Spinal cord (tissue), 9 donors: ENCODE measurements at regions not wholly inside any gene's neighbourhood (a gene's known extent, or its start where the extent isn't known, plus 50 kb on each side); places are given as distances from the start of the nearest gene placed in this dataset.

Experiments
- DNase-seq, 6 donors: peaks; one replicate each; pipeline versions ENCODE4 v3.0.0 to v3.0.0-alpha.2; 2013 to 2015; ENCODE audit warnings: low spot score in 6 of 6, low read depth in 4 of 6
- H3K27ac ChIP-seq: one replicate; pipeline ENCODE4 v1.5.1; 2013; ENCODE audit warnings: low read depth, low read length, control low read depth
- H3K27me3 ChIP-seq: one replicate; pipeline ENCODE4 v1.6.1; 2013; ENCODE audit warnings: low read length; ENCODE audit not compliant: control insufficient read depth, insufficient read depth
- H3K36me3 ChIP-seq: one replicate; pipeline ENCODE4 v1.6.1; 2013; ENCODE audit warnings: low read length; ENCODE audit not compliant: control insufficient read depth, insufficient read depth
- H3K4me1 ChIP-seq: one replicate; pipeline ENCODE4 v1.6.1; 2013; ENCODE audit warnings: low read length; ENCODE audit not compliant: control insufficient read depth, insufficient read depth
- H3K4me3 ChIP-seq: one replicate; pipeline ENCODE4 v1.5.1; 2013; ENCODE audit warnings: low read depth, low read length, control low read depth
- H3K9me3 ChIP-seq: one replicate; pipeline ENCODE4 v1.6.1; 2013; ENCODE audit warnings: low read length; ENCODE audit not compliant: control insufficient read depth, insufficient read depth
- WGBS: methylation state at CpG from one replicate; pipeline ENCODE4 v1.1.5; 2013; ENCODE audit warnings: missing lambda C conversion rate; ENCODE audit not compliant: insufficient coverage; 5-methylcytosine and 5-hydroxymethylcytosine counted together
- donor health status: healthy.

DNA sequence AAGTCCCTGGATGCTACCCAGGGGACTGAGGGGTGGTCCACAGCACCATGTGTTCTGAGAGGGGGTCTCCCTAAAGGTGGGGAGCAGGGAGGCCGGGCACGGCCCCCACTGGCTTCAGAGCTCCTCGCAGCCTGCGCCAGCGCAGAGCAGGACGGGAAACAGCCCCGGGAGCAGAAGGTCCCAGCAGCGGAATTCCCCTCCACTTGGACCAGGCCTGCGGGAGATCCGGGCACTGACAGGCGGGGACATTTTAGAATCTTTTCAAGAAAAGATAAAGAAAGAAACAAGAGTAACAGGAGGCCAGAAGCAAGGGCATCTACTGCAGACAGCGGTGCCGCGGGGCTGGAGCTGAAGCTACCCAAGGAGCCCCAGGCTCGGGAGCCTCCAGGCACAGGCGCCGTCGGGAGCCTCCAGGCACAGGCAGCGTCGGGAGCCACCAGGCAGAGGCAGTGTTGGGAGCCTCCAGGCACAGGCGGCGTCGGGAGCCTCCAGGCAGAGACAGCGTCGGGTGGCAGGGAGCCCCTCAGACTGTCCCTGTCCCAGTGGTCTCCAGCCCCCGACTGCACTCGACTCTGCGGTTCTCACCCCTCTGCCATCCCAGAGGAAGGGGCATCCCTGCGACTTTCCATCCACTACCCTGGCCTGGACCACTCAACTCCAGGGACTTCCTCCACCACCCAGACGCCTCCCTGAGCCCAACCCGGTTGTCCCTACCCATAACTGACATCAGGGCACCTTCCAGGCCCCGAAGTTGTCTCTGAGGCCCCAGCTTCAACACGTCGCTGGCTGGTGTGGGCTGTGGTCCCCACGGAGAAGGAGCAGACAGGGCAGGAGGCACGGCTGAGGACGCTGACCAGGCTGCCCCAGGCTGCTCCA lies 211.1 kb downstream of the BRD1 start:
- Histone ChIP-seq H3K4me3 (no peak overlapping the region), H3K27ac (no peak overlapping the region), H3K4me1 (peaks cover 6% of the 10 kb centered on the region), H3K27me3 (no peaks in the 10 kb centered on the region), H3K9me3 (peaks cover 5% of the 10 kb centered on the region), H3K36me3 (no peaks in the 10 kb centered on the region)
- no peak for DNase-seq
- WGBS: 95% methylated on average over 37 of the region's 37 CpGs

DNA sequence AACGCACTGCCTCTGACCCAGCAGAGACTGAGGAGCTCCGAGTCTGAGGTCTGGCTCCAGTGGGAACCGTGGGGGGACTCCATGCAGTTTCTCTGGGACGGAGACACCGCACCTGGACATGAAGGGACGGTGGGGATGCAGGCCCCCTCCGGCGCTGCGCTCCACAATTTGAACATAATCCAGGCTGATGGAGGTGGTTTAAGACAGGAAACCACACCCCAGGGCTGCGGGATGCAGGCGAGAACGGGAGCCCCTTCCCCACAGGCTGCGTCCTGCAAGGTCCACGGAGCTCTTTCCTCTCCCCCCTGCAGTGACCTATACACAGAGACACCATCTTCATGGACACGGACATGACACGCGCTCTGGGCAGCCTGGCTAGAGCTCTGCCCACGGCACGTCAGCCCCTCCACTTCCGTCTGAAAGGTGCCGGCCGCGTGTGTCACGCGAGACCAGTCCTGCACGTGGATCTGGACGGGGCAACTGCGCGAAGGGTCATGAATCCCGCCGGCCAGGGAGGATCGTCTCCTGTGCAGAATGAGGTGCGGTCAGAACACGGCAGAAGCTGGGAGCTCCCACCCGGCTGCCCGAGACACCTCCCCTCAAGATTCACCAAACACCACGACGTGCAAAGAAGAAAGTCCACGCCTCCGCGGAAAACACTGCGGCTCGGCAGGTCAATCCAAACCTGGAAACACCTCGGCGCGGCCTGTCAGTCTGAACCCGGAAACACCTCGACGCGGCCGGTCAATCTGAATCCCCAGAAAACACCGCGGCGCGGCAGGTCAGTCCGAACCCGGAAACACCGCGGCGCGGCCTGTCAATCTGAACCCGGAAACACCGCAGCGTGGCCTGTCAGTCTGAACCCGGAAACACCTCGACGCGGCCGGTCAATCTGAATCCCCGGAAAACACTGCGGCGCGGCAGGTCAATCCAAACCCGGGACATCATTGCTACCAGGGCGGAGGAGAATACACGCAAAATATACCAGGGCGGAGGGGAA lies 212.4 kb downstream of the BRD1 start:
- H3K4me1 ChIP-seq: peaks cover 6% of the 10 kb centered on the region
- 96% methylated on average over 67 of the region's 77 CpGs for WGBS
- no peaks in the 10 kb centered on the region for H3K36me3 ChIP-seq
- no peak for DNase-seq
- no peak overlapping the region for H3K4me3 ChIP-seq
- peaks cover 5% of the 10 kb centered on the region for H3K9me3 ChIP-seq
- H3K27me3 ChIP-seq: no peaks in the 10 kb centered on the region
- H3K27ac ChIP-seq: no peak overlapping the region

DNA sequence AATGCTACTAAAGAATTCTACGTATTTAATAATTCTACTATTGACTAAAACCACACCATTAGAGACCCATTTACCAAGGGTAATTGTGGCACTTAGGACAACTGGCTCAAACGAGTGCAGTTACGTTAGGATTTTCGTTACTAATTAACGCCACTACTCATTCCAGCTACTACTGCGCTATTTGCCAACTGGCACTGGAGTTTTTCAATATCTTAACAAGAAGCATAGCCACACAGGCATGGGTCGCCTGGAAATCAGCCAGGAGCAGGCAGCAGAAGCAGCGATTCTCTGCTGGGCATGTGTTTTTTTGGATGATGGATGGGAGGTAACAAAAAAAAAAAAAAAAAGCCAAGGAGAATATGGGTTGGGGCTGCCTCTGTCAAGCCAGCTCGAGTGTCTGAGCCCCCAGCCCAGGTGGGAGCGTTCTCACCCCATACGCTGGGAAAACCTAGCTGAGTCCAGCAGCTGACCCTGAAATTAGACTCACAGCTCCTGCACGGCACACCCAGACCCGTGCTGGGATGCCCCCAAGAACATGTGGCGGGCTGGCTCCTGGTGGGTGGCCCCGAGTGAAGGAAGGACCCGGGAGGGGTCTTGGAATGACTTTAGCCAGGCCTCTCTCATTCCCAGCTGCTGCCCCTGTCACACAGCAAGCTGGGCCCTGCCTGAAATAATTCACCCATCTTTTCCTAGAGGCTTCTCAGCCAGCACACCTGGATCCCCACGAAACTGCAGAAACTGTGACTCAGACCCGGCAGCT lies 214.0 kb downstream of the BRD1 start:
- WGBS: 85% methylated on average over 17 of the region's 18 CpGs
- Histone ChIP-seq H3K9me3 (peaks cover 5% of the 10 kb centered on the region), H3K4me3 (no peak overlapping the region), H3K36me3 (no peaks in the 10 kb centered on the region), H3K4me1 (peaks cover 6% of the 10 kb centered on the region), H3K27ac (no peak overlapping the region), H3K27me3 (no peaks in the 10 kb centered on the region)
- DNase-seq: peak in 1 of 6 donors; percentile 51

DNA sequence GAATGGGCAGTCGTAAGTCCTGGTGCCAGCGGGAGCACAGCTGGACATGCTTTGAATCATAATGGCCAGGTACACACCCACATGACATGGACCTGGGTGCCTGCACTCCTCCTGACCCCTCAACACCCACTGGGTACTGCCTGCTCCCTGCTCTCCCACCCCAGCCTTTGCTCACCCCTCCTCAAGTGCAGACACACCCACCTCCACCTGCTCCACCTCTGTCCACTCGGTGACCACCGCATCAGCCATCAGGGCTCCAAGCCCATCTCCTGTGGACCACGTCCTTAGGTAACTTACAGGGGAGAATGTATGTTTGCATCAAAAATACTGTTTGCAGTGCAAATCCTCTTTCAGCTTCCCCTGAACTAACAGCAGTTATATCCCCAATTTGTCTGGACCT lies 214.6 kb downstream of the BRD1 start:
- no peak for DNase-seq
- no peaks in the 10 kb centered on the region for H3K27me3 ChIP-seq
- 91% methylated on average over 2 of the region's 5 CpGs for WGBS

DNA sequence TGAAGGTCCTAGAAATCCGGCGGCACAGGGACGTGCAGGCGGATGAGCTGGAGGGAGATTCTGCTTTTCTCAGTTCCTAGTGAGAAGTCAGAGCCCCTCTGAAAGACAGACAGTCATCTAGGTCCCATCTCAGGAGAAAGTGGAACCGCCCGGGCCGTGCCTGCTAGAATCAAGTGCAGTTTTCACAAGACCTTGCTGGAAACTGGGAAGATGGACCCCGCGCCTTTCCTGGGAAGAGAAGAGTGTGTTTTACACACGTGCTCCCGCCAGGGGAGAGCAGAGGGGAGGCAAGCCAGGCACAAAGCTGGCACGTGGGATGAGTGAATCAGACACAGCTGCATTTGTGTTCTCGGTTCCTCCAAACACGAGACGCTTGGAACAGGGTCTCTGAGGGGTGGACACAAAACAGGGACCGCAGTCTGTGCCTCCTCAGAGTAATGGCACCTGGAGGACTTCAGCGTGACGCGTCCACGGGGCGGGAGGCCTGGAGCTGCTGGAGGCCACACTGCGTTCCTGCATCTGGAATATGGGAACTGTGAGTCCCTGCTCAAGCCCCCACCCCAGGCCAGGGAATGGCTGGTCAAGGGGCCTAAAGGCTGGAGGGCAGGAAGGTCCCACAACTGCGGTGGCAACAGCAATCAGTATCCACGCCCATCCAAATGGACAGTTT lies 218.3 kb downstream of the BRD1 start:
- no peak for DNase-seq
- Histone ChIP-seq H3K9me3 (peaks cover 18% of the 10 kb centered on the region), H3K4me3 (no peak overlapping the region), H3K27ac (no peak overlapping the region), H3K36me3 (no peaks in the 10 kb centered on the region), H3K27me3 (no peaks in the 10 kb centered on the region), H3K4me1 (no peaks in the 10 kb centered on the region)
- WGBS: 89% methylated on average over 22 of the region's 24 CpGs

More for the DNA sequence above, 214.6 kb downstream of the BRD1 start:
- Histone ChIP-seq H3K36me3 (no peaks in the 10 kb centered on the region), H3K9me3 (peaks cover 5% of the 10 kb centered on the region), H3K4me3 (no peak overlapping the region), H3K27ac (no peak overlapping the region), H3K4me1 (no peaks in the 10 kb centered on the region)

DNA sequence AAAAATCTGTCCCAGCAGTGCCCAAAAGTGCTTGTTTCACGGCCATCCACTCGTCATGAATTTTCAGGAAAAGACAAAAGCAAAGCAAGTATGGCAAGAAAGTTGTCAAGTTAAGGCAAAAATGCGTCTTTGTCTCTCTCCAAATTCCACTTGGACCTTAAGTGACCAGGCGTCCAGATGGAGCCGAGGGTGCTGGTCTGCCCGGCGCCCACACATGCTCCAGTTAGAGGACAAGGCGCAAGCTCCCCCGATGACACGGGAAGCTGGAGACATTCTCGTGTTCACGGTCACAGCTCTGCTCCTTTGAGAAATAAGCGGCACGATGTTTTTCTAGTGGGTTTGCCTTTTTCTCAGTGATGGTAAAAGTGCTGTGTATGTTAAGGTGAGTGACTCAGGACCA lies 219.0 kb downstream of the BRD1 start:
- Histone ChIP-seq H3K27ac (no peak overlapping the region), H3K9me3 (peaks cover 24% of the 10 kb centered on the region), H3K36me3 (no peaks in the 10 kb centered on the region), H3K4me3 (no peak overlapping the region), H3K27me3 (no peaks in the 10 kb centered on the region), H3K4me1 (no peaks in the 10 kb centered on the region)
- no peak for DNase-seq
- 88% methylated on average over 13 of the region's 14 CpGs for WGBS

DNA sequence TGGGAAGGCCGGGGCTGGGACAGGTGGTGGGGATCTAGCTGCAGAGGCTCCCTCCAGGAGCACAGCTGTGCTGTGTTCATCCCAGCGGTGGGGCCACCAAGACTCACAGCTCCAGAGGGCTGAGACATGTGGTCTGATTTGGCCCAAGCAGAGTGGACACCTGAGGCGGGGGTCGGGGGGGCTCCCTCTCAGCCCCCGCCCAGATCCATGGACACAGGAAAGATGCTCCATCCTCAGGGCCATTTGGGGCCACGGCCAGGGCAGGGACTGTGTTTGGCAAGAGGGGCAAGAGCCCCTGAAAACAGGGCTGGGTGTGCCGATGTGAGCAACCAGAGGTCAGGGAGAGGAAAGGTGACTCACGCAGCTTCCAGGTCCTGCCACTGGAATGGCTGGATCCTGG lies 219.4 kb downstream of the BRD1 start:
- Histone ChIP-seq H3K9me3 (peaks cover 24% of the 10 kb centered on the region), H3K4me3 (no peak overlapping the region), H3K27me3 (no peaks in the 10 kb centered on the region), H3K36me3 (no peaks in the 10 kb centered on the region), H3K27ac (no peak overlapping the region), H3K4me1 (no peaks in the 10 kb centered on the region)
- WGBS: 92% methylated on average over 8 of the region's 8 CpGs
- DNase-seq: no peak

DNA sequence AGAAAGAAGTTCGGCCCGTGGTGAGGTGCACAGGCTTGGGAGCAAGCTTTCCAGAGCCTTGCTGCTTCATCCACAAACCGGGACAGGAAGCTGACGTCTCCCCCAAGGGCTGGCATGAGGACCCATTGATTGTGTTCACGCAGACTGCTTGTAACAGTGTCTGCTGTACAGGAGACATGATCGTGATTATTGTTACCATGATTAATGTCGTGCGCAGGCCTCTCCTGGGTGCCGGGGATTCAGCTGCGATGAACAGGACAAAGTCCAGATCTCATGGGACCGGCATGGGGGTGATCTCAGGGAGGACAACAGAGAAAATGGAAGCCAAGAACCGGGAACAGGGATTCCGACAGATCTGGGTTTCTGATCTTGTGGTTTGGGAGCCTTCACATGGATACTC lies 219.9 kb downstream of the BRD1 start:
- H3K36me3 ChIP-seq: no peaks in the 10 kb centered on the region
- H3K4me1 ChIP-seq: no peaks in the 10 kb centered on the region
- no peak overlapping the region for H3K27ac ChIP-seq
- DNase-seq: no peak
- H3K4me3 ChIP-seq: no peak overlapping the region
- no peaks in the 10 kb centered on the region for H3K27me3 ChIP-seq
- peaks cover 22% of the 10 kb centered on the region for H3K9me3 ChIP-seq
- whole genome bisulfite sequencing: 87% methylated on average over 13 of the region's 13 CpGs
